HG02678 (cell line): ENCODE measurements at regions not wholly inside any gene's neighbourhood (a gene's known extent, or its start where the extent isn't known, plus 50 kb on each side); places are given as distances from the start of the nearest gene placed in this dataset.

Experiments used
- ATAC-seq: cut with Tn5 transposase; IDR thresholded peaks from one replicate; pipeline ENCODE4 v1.9.1; 2021; ENCODE audit warnings: mild to moderate bottlenecking, moderate library complexity; ENCODE audit not compliant: unreplicated experiment

DNA sequence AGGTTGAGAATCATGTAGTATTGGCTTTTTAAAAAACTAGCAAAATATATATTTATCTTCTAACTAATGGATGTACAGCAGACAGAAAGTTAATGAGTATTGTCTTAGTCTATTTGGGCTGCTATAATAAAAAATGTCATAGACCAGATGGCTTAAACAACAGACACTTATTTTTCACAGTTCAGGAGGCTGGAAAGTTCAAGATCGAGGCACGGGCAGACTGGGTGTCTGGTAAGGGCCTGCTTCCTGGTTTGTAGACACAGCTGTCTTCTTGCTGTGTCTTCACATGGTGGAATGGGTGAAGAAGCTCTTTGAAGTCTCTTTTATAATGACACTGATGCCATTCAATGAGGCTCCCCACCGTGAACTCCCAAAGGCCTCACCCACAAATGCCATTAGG, 70.1 kb upstream of the KRR1 start:
- ATAC-seq, result no peak

DNA sequence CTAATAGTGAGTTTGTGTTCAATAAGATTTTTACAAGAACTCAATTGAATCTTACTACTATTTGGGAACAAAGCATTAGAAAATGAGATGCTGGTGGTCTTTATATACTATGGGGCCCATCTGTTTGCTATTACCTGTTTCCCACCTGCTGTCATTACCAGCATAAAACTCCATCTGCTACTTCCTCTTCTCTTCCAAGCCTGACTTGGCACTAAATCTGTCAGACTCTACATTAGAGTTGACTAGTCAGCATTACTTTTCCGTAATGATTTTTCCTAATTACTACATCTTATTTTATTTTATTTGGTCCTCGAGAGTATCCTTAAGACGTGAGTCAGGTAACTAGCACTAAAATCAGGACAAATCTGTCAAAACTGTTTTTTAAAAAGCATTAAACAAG, 68.1 kb upstream of the KRR1 start:
- no peak for ATAC-seq

DNA sequence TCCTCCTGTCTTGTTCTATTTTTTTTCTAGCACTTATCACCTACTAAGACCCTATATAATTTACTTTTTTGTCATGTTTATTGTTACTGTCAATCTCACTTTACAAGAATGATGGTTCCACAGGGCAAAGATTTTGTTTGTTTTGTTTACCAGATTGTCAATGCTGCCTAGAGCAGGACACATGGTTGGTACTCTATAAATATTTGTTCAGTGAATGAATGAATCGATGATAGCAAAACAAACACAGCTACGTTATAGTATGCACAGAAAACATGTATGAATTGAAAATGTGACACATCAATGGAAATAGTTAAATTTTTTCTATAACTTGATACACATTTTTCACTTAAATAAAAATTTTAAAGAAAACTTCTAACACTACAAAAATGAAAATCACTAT, 67.1 kb upstream of the KRR1 start:
- ATAC-seq, result no peak

DNA sequence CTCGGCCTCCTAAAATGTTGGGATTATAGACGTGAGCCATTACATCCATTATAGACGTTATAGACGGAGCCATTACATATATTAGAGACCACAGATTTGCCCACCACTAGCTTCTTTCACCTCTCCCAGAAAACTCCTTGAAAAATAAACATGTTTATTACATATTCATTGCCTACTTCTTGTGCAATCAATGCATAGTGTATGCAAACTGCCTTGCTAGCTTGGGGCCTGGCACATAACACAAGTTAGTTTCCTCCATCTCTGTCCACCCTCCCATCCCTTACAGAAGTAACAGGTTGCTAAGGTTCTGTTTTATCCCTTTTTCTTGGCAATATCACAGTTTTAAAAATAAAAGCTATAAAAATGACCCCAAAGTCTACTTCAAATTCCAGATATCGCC, 66.4 kb upstream of the KRR1 start:
- no peak for ATAC-seq

DNA sequence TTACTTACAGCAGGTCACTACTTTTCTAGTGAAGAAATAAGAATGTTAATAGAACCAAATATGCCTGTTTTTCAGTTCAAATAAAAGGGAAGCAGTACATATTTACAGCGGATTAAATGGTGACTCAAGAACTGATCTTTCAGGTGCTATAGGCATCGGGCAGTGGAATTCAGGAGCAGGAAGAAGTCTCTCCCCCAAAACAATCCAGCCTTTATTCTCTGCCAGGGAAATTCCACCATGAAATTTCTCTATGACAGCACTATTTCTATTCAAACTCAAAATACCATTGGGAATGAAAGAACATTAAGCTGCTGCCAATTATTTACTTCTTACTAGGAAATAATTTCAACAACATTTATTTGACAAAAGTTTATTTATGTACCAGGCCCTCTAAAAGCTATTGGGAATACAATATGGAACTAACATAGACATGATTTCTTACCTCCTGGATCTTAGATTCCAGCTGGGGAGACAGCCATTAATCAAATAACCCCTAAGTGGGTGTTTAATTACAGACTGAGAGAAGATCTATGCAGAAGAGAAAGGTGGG, 60.3 kb upstream of the KRR1 start:
- ATAC-seq, result no peak

DNA sequence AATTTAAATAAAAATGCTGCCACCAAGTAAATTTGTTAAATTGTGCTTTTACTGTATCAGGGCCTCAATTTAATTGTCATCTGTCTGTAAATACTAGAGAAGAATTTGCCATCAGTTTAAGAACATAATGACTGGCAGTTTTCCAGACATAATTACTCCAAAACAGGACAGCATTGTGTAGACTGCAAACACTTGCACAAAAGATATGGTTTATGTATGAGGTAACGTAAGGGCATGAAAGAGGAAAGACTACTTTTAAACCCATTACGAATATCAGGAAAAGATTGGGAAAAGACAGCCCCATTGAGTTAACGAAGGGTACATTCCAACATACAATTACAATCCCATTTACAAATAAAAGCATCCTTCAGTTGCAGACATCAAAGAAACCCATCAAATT, 59.8 kb upstream of the KRR1 start:
- no peak for ATAC-seq

DNA sequence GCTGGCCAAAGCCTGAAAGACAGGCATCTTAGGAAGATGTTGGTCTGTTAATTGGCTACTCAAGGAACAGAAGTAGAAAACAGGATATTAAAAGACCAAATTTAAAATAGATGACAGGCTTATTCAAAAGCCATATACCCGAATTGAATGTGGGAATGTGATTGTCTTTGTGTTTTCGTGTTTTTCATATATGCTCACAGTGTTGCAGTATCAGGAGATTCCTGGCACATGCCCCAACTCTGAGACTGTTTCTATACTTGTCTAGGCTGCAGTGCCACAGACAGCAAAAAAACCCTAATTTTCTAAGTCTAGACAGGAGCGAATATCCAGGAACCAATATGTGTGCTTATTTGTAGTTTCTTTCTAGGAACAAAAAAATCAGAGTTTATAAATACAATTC, 57.4 kb upstream of the KRR1 start:
- ATAC-seq, result no peak

DNA sequence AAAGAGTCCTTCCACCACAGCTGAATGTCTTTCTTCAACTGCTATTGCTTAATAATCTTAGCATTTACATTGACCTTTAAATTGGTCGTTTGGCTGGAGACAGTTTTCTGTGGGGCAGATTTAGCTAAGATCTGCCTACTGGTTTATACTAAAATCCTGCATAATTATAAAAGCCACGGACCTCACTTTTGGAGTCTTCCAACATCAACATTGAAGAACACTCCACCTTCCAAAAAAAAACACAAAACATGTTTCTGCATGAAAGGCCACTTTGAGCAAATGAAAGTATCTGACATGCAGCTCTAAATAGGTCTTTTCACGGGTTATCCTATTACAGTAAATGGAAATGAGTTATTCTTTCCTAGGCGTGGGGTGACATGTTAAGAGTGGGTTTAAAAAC, 57.0 kb upstream of the KRR1 start:
- no peak for ATAC-seq

DNA sequence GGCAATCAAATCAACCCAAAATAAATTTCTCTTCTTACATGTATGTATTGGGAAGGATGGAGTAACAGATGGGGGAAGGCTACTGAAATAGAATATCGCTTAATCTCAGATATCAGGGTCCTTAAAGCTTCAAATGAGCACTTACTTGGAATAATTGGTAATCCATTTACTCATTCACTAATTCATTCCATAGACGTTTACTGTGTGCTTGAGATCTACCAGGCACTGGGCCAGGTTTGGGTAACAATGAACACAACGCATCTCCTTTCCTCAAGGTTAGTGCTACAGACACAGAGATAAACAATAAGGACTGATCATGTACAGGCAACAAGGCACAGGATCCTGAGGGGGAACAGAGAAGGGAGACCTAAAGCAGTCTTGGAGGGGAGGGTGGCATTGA, 54.4 kb upstream of the KRR1 start:
- ATAC-seq, result no peak

DNA sequence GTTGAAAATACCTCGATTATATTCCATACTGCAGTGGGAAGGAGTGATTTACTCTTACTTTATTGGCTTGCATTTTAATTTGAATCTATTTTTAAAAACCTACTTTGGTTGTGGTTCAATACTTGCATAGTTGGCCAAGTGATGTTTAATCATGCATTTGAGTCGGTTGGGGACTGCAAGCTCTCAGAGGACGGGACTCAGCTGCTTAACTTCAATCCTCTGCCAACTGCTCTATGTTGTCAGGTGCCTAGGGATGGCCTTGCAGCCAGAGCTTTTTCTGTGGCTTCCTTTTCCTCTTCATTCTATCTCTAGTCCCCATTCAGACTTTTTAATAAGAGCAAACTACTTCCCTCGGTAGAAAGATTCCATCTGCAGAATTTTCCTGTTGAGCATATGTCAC, 53.4 kb upstream of the KRR1 start:
- no peak for ATAC-seq

DNA sequence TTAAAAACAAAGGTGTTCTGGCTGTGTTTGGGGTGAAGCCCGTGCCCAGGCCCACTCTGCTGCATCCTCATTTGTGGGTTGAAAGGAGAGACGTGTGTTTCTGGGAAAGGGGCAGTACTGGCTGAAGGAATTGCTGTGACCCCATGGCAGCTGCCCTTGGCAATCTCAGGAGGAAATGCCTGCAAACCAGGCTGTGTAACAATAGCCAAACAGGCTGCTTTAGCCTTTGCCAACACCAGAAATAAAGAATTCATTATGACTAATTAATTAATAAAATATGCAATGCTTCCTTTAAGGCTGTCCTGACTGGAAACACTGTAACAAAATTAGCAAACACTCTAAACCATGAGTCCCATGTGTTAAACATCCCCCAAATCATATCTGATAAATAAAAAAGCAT, 53.0 kb upstream of the KRR1 start:
- ATAC-seq, result no peak

DNA sequence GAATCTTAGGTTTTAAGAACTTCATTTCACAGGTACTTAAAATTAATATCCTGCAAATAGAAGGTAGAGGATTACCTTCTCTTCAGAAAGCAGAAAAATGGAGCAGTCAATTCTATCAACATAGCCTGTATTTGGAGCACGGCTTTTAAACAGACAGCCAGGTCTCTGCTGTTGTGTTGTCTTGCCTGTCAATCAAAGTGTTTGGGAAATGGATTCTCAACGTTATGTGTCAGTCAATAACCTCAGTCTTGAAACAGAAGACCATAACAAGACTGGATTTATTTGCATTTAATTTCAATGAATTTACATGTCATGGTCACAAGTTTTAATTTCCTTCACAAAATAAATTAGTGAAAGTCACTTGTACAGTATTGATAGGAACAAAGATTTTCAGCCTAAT, 51.9 kb upstream of the KRR1 start:
- ATAC-seq, result no peak

DNA sequence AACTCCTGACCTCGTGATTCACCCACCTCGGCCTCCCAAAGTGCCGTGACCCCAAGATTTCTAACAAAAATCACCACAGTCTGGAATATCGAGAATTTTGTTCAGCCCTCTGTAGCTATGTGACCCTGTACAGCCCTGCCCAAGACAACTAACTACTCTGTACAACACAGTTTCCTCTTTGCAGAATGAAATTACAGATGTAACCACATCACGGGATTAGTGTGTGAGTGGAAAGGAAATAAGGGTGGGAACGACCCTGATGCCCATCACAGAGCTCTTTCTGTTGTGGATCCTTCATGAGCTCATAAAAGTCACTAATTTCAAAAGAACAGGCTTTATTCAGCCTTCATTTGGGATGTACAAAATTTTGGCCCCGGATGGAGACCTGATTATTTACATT, 50.5 kb upstream of the KRR1 start:
- no peak for ATAC-seq
